Non-pigmented ciliary epithelial cell (primary cell): ENCODE measurements at regions not wholly inside any gene's neighbourhood (a gene's known extent, or its start where the extent isn't known, plus 50 kb on each side); places are given as distances from the start of the nearest gene placed in this dataset.
A peak's percentile ranks its signal among the peaks of the same experiment; 100 is the strongest.

Experiments used
- DNase-seq: peaks from one replicate; pipeline ENCODE4 v3.0.0-alpha.2; 2010; ENCODE audit warnings: low read depth

DNA sequence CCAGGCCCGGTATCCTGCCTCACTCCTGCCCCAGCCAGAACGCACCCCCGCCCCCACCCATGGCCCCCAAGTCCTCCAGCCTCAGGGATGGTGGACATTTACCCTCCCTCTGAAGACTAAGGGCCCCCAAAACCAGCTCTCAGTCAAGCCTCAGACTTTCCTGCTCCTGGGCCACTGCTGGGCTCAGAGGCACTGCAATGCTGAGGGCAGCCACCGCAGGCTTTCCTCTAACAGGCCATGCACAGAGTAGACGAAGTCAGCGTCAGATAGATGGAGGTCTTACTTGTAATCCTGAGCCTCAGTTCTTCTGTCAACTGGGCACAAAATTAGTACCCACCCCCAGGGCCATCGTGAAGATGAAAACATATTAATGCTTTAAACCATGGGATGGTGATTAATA is 92.6 kb downstream of the TTC32 start:
- no peak for DNase-seq

DNA sequence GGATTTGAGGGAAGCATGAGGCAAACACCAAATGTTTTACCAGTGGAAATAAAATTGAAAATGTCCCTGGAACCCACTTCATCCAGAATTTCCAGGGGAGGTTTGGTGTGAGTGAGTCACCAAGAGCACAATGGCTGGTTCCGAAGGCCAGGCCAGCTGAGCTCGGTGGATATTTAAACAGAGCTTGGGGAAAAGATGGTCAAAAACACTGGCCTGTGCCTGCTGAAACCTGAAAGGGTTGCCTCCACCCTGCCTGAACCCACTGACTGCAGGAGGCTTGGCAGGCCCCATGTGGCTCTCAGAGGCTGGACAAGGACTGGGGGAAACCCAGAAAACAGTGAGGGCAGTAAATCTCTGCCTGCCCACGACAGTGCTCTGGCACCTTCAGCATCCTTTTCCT is 93.9 kb downstream of the TTC32 start:
- no peak for DNase-seq

DNA sequence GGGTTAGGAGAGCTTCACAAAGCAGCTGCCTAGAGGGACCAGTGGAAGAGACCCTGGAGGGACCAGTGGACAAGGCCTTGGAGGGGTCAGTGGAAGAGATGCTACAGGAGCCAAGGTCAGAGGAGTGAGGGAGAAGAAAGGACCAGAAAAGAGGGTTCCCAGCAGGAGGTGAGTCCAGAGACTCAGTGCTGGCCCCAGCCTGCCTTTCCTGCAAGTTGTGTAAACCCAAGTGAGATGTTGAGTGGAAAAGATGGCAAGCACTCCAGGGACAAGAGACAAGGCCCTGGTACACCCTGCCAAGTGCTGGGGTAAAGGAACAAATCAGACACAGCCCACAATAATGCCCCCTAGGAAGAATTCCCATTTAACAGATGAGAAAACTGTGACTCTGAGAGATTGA is 94.4 kb downstream of the TTC32 start:
- DNase-seq = no peak

DNA sequence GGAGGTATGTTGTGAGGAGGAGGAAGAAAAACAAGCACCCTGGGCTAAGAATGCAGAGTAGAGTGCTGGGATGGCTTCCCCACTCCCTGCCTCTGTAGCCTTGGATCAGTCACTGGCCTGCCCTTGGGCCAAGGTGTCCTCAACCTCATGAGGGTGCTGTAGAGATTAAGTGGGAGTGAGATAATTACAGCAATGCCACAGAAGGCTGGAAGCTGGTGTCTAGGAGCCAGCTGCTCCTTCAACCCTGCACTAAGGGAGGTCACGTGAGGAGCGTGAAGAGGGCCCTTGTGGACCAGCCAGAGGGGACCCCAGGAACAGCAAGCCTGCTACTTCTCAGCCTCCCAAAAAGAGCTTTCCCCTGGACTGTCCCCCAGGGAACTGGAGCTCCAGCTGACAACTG is 95.2 kb downstream of the TTC32 start:
- no peak for DNase-seq

DNA sequence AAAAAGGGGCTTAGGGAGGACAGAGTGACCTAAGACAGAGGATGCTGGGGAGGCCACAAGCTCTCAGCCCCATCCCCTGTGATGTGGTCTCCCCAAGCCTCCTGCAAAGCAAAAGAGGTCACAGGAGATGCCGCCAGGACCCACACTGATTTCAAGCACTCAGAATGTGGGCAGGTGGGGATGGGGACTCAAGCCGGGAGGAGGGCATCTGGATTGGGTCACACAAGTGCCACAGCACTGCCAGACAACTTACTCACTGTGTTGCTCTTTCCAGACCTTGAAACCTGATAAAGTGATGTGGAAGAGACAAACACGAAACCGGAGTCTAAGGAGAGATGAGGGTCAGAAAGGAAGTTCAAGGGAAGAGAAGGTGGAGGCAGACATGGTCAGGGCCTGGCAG is 95.7 kb downstream of the TTC32 start:
- no peak for DNase-seq

DNA sequence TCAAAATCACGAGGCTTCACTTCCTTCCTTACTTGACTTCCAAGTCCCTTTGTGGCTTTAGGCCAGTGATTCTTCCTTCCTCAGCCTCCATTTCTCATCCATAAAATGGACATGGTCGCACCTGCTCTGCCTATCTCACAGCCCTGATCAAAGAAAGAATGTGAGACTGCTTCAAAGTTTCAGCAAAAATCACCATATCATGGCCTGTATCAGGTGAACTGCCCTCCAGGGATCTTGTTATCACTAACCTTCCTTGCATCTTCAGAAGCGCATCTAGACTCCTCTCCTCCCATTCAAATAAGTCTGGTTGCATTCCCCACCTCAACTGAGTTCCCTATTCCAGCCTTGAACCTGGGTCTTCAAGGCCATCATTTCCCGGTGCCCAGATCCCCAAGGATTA is 96.5 kb downstream of the TTC32 start:
- no peak for DNase-seq

DNA sequence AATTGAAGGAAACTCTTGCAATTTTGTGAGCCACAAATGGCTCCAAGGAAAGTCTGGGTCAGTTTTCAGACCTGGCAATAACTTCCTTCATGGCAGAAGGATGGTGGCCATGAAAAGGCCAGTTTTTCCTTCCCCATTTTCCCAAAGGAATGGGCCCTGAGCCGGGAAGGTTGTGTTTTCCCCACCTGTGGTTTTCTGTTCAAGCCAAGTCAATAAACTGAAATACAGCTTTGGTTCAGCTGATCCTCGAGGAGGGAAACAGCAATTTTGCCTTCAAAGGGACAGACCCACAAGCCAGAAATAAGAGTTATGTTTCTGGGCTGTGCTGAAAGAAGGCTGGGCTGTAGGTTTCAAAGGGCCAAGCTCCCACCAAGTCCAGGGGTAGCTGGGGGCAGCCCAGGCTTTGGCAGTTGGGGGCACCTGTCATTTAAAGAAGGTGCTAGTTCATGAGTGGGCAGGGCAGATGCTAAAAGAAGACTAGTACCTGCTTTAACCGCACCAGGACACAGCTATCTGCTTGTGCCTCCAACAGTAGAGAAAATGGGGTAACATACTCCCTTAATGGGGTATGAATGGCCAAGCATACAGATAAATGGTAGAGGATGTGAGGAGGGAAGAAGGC is 97.0 kb downstream of the TTC32 start:
- DNase-seq = no peak

DNA sequence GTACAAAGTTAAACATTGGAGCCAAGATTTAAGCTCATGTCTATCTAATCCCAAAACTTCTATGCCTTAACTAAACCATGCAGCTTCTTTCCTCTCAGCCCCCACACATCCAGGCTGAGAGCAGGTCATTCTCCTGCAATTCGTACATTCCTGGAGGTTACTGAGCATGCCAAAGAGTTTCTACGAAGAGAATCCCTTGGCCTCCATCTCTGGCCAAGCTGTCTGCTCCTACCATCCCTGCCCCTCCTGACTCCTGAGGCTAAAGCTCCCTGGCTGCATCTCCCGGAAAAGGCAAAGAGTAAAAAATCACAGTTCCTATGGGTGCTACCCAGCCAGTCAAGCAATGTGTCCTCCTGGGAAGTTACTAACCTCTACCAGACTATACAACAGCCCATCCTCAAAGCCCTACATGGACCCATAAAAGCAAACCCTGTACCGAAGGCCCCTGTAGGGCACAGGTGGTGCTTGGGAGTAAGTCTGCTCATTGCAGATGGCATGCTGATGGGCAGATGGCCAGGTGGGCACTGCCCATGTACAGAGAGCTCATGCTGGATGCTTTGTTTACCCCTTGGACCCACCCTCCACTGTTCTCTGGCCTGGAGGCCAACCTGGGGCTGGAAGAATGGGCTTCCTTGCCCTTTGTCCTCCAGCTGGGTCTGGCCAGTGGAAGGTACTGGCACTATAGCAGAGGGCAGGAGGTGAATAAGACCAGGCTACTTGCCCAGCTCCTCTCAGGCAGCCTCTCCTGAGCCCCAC is 99.5 kb downstream of the TTC32 start:
- no peak for DNase-seq

DNA sequence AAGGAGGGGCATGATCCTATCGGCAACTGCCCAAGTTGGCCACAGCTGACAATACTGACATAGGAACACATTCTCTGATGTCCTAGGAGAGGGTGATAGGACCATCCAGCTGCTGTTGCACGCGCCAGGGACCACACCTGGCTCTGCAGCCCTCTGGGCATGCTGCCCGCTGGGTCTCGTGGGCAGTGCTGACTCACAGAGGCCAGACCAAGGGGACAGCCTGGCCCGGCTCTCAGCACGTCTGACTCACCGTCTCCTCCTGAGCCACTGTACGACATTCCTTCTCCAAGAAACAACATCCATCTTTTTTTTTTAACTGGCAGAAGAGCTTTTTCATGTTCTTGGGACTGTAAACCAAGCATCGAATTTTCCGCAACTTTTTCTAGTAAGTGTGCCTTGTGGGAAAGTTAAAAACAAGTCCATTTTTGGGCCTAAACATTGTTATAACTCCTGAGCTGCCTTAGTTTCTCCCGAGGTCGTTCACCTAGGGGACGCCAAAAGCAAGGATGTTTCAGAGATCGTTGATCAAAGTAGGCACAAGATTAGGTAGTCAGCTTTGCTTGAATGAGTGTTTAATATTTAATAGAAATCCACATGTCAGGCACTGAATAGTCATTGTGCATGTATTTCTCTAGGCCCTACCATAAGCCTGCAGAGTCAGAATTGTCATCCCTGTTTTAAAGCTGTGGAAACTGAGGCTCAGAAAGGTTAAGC is 100.3 kb downstream of the TTC32 start:
- peak; percentile 94 for DNase-seq

DNA sequence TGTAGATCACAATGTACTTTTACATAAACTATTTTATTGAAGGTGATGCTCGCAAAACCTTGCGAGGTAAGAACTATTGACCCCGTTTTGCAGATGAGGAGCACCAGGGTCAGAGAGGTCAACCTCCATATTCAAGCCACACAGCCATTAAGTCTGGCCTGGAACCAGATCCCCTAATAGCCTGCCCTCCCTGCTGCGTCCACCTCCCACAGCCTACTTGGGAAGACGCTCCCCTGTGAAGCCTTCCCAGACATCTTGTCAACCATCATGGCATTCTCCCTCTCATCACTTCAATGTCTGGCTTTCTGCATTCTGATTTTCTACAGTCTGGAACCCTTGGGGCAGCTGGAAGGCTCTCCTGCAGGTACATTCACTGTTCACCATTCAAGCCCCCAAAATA is 101.0 kb downstream of the TTC32 start:
- DNase-seq = no peak

DNA sequence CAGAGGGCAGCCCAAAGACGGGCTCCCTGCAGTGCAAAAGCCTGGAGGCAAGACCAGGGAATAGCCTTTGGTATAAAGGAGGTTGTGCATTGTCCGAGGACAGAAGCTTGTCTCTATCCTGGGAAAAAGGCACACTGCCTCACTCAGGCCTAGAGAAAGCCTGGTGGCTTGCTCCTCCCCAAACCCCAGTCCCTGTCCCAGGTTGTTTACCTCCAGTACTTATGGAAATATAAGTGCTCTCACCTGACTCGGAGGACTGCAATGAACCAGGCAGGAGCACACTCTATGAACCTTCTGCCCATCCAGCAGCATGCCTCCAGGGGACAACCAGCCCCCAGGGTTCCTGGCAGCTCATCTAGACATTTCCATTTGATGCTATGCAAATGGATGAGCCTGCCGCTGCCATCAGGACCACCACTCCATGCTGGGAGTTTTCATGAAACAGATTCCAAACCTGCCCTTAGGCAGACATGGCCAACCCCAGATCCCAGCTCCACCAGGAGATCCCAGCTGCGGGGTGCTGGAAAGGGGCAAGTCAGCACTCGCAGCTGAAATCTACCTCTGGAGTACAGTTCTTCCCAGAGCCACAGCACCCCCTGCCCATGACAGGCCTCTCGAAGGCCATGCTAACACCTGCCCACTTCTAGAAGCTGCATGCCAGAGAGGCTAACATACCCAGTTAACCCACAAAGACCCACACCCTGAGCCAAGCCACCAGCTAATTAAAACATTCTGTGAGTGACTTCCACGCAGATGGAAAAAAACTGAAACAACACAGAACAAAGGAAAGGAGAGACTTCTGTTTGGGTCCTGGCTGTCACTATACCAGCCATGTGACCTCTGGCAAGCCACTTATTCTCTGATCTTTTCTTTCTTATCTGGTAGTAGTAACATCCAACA is 101.7 kb downstream of the TTC32 start:
- DNase-seq = no peak

DNA sequence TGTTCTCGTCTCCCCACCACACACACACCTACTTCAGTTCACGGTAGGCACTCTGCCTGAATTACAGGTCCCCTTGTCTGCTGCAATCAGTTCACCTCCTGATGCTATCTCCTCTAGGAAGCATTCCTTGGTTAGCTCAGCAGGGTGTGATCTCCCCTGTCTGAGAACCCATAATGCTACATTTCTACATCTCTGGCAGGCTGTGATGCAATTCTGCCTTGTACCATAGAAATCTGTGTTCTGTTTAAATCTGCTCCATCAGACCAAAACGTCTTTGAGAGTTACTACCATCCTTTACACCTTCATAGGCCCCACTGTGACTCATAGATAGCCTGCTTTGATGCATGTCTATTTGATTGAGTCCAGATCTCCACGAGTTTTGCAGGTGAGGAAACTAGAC is 103.9 kb downstream of the TTC32 start:
- DNase-seq = no peak

DNA sequence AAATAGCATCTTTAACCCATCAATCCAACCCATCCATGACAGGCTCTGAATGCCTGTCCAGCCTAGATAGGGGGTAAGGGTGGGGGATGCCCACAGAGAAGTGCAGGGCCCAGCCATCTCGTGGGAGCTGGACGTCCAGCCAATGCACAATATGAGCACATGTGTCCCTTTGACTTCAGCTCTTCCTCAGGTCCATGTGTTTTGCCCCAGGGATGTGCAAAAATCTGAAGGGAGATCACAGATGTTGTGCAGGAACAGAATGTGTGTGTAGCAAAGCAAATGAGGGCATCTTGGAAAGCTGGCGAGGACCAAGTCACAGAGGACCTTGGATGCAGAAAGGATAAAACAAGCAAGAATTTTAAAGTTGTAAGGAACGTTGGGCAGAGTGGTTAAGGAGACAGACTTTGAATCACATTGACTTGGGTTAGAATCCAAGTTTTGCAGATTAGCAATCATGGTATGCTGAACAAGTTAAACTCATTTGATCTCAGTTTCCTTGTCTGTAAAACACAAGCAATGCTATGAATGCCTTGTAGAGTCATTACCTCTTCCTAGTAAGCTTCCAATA is 104.5 kb downstream of the TTC32 start:
- no peak for DNase-seq

DNA sequence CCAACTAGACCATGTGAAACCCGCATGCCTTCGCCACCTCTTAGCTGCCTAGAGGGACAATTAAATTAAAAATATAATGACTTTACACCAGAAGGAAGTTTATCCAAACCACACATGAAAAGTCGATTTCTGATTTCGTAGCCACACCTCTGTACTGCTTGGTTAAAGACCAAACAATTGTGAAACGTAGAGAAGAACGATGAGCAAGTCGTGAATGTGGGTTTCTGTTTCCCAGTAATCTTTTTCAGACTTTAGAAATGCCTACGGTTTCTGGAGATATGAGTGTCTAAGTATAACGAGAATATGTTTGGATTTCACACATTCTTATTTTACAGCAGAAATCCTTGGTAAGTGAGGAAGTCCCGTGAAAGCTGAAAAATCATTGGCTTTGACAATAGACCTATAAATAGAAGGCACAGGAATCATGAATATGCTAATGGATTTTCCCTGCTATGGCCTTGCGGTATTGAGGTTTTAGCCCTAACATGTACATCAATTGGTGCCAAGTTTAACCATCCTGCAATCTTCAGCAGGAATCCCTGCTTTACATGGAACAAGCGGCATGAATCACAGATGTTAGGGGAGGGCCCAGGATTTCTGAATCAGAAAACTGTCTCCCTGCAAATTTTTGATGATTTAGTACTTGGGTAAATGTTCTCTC is 105.6 kb downstream of the TTC32 start:
- DNase-seq = no peak

DNA sequence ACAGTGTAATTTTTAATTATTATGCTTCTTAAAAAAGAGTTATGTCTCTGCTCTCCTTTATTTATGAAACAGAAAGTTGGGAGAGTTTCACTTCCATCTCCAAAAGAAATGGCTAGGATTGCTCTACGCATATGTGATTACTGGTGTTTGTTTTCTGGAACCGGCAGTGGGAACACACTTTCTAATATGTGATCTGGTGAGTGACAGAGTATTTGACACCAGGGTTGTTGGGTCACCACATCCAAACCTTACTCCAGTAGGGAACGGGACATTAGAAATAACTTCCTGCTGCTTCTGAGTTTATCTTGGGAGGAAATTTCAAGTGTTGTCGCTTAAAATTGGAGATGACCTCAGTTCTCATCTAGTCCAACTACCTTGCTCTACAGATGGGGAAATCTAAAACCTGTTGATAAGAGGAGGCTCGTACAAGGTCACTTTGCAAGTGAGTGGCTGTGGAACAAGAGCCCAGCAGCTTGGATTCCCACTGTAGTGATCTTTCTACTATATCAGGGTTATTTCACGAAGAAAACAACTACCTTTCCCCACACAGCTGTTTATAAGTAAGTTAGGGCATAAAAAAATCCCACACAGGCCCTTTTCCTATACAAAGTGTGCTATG is 108.5 kb downstream of the TTC32 start:
- DNase-seq = no peak

DNA sequence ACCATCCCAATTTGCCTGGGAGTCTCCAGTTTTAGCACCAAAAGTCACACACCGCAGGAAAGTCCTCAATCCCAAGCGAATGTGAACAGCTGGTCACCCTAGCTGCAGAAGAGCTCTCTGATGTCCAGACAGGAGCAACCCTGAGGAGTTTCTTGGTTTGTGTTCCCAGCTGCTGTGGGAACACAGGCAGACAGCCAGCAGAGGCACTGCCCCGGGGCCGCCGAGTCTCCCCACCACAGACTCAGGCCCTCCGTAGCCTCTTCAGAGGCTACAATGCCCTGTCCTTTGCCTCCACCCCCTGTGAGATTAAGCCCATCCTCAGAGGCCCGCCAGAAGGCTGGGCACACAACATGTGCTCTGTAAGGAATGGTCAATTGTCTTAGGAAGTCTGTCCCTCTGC is 111.5 kb downstream of the TTC32 start:
- DNase-seq = no peak

DNA sequence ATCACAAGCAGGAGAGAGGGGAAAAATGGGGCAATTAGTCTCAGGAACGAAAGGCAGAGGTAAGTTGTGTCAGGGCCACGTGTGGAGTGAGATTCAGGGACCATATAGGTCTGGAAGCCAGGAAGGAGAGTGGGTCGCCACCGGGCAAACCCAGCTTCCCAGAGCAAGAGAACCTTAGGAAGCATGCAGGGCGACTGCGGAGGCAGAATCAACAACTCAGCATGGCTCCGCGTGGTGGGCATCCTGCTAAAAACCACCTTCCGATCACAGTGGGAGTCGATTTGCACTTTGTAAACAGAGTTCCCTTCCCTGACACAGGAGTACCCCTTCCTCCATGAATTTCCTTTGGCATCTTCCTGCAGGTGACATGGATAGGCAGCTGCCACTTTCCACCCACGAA is 114.6 kb downstream of the TTC32 start:
- no peak for DNase-seq

DNA sequence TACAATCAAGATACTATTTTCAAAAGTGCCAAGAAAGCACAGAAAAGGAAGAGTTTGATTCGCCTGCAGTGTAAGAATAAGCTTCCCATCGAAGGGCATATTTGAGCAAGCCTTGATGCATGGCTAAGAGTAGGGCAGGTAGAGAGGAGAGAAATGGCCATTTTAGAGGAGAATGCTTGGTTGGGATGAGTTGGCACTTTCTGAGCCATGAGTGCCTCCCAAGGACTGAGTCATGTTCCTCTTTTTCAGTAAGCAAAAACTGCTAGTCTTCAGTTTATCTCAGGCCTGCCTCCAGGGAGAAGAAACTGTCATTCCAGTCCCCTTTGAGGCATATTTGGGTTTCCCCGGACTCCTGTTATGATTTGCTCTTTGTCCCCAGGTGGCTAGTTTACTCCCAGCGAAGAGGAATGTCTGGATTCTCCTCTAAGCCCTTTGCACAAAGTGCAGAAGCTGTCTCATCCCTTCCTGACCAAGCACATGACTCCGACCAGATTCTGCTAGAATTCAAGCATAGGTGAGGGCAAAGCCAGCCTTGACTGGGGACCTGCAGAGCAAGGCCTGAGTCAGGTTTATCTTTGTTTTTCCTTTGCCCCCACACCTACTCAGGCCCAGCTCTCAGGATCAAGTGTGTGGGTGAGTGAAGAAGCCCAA is 115.2 kb downstream of the TTC32 start:
- no peak for DNase-seq

DNA sequence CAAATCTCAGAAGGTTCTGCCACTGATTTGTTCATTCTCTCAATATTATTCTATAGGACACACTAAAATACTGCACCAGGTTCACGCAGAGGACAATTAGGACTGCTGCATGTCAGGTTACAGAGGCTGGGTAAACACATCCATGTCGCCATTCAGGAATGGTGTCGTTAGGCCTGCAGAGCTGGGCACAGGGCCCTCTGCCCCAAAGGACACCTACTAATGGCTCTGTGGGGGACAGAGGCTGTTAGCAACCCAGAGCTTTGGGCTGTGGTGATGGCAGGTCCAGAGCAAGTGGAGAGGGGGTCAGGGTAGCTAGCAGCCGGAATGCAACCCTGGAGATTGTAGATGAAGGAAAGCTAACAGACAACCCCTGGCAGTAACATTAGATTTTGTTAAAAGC is 115.9 kb downstream of the TTC32 start:
- no peak for DNase-seq

DNA sequence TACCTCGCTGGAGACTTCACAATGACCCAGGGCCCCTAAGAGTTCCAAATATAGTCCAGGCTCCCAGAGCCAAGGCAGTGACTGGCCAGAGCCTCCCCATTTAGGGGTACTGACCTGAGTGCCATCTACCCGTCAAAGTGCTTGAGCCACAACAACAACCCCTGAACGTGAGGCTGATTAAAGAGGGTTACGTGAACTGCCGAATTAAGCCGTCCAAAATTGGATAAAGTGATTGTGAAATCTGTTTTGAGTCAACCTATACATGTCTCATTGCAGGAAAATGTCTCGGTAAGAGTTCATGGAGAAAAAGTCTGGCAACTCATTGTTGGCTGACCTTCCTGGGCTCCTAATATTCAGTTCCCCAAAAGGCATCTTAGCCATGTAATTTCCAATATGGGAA is 116.3 kb downstream of the TTC32 start:
- no peak for DNase-seq

DNA sequence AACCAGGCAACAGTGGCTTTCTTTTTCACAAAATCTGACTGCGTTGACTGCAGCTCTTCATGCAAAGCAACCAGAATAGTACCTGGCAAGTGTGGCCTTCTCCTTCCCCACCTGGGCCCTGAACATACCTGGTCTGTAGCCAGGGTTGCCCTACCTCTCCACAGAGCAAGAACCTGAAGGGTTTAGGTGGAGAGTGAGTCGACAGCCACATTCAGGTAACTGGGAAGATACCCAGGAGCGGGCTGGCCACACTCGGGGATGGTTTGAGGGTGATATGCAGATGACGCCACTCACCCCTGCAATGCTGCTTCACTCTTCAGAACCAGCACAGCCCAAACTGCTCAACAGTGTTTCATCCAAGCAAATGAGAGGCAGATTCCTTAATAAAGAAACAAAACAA is 117.3 kb downstream of the TTC32 start:
- no peak for DNase-seq
